ENCODE measurements at regions not wholly inside any gene's neighbourhood (a gene's known extent, or its start where the extent isn't known, plus 50 kb on each side); places are given as distances from the start of the nearest gene placed in this dataset. TPM values are rescaled to one million over a fixed set of nuclear protein-coding genes. Genes with fewer than 3 reads are reported as not detected.

DNA sequence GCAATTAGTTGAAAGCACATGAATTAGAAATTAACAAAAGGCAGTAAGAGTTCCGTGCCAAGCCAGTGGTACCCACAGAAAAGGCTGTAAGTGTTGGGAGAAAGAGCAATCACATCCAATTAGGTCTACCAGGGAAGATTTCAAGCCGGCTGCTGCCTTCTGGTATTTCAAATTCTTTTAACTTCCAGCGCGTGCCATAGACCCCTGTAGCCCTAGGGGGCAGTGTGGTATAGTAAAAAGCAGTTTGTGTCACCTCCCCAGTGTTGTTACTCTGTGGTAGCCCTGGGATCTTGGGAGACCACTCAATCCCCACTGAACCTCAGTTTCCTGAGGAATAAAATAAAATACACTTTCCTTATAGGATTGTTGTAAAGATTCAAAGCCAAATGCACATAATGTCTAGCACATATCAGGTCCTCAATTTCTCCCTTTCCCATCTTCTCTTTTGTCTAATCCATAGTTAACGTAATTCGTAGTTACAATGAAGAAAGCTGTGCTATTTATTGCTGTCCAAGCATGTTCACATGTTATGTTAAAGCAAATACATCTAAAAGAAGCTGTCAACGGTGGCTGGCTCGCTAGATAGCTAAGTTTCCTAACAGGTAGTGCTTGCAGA, 230.2 kb downstream of the TDRD3 start:
- H3K27me3 Mint-ChIP-seq (ENCODE audit: unreplicated experiment), result peaks cover 55% of the 10 kb centered on the region
- no peaks in the 10 kb centered on the region for H3K9me3 Mint-ChIP-seq (ENCODE audit: unreplicated experiment)
- H3K36me3 Mint-ChIP-seq (ENCODE audit: unreplicated experiment), result no peaks in the 10 kb centered on the region
- no peaks in the 10 kb centered on the region for H3K4me1 Mint-ChIP-seq (ENCODE audit: unreplicated experiment)
- H3K27ac Mint-ChIP-seq (ENCODE audit: unreplicated experiment), result no peak overlapping the region
- no peak for DNase-seq (ENCODE audit: extremely low spot score, unreplicated experiment)
- no peak overlapping the region for H3K4me3 Mint-ChIP-seq (ENCODE audit: unreplicated experiment)
- TF ChIP-seq, protein P1, sequence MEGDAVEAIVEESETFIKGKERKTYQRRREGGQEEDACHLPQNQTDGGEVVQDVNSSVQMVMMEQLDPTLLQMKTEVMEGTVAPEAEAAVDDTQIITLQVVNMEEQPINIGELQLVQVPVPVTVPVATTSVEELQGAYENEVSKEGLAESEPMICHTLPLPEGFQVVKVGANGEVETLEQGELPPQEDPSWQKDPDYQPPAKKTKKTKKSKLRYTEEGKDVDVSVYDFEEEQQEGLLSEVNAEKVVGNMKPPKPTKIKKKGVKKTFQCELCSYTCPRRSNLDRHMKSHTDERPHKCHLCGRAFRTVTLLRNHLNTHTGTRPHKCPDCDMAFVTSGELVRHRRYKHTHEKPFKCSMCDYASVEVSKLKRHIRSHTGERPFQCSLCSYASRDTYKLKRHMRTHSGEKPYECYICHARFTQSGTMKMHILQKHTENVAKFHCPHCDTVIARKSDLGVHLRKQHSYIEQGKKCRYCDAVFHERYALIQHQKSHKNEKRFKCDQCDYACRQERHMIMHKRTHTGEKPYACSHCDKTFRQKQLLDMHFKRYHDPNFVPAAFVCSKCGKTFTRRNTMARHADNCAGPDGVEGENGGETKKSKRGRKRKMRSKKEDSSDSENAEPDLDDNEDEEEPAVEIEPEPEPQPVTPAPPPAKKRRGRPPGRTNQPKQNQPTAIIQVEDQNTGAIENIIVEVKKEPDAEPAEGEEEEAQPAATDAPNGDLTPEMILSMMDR (IDR thresholded peaks at IDR 0.05), result peak; percentile 68

Small RNAs in the stretch of these regions (microRNA-seq; reads per million reads assigned to microRNA genes)
- not detected for gene MIR3169 (ENCODE audit: unreplicated experiment)

Data from osteocyte (in vitro differentiated cells).